ENCODE measurements at regions not wholly inside any gene's neighbourhood (a gene's known extent, or its start where the extent isn't known, plus 50 kb on each side); places are given as distances from the start of the nearest gene placed in this dataset.

DNA sequence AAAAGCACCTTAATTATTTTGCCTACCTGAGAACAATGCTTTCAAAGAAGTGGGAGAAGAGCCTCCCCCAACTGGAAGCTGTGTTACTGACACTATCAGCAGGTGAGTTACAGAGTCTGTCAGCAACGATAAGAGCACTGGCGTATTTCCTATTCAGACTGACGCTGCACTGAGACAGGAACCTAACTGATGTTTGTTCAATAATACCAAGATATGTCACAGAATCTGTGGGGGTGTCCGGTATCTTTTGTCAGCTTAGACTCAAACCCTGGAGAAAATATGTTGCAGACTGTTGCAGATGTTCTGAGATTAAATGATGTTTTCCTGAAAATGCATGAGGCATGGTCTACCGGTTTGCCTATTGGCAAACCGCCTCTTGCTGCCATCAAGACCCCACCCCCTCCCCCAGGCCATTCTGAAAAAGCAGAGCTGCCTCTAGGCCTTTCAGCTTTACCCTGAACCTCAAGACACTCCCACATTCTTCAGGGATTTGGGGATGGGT, 115.2 kb upstream of the KIT start:
- H3K27ac Mint-ChIP-seq: peak overlapping the region; percentile 34

DNA sequence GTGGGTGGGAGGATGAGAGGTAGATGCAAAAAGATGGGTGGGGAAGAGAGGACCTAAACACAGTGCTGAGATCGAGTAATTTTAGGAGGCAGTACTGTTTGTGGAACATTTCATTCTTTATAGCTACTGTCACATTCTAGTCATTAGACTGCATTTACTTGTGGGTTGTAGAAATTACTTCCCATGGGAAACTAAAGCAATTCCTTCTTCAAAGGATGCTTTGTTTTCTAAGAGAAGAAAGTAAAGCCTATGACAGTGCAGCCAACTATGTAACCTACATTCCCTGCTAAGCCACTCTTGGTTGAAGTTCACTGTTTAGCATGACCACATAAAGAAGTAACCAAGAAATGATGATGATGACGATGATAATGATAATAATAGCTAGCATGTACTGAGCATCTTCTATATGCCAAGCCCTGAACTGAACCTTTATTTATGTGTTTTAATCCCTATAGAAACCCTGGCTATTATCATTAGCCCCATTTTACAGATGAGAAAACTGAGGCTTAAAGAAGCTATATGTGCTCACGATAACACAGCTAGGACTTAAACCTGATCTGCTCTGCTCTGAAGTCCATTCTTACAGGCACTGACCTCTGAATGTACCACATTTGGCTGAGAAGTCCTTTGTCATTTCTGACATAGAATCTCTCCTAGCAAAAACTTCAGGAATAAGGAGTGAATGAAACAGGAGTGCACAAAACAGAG, 114.5 kb upstream of the KIT start:
- Histone ChIP-seq H3K36me3 (ENCODE audit: control insufficient read depth, insufficient read depth, low read length) (no peaks in the 10 kb centered on the region), H3K4me1 (ENCODE audit: control insufficient read depth, insufficient read depth, low read length) (peaks cover 22% of the 10 kb centered on the region), H3K9ac (ENCODE audit: extremely low read depth, low read length, poor library complexity, severe bottlenecking) (no peak overlapping the region), H3K4me3 (ENCODE audit: low read length) (no peak overlapping the region), H3K27ac (ENCODE audit: low read depth, low read length) (no peak overlapping the region), H3K9me3 (ENCODE audit: control insufficient read depth, low read length) (no peaks in the 10 kb centered on the region), H3K27me3 (ENCODE audit: control insufficient read depth, insufficient read depth, low read length, poor library complexity, severe bottlenecking) (no peaks in the 10 kb centered on the region)
- TF ChIP-seq, protein P1, sequence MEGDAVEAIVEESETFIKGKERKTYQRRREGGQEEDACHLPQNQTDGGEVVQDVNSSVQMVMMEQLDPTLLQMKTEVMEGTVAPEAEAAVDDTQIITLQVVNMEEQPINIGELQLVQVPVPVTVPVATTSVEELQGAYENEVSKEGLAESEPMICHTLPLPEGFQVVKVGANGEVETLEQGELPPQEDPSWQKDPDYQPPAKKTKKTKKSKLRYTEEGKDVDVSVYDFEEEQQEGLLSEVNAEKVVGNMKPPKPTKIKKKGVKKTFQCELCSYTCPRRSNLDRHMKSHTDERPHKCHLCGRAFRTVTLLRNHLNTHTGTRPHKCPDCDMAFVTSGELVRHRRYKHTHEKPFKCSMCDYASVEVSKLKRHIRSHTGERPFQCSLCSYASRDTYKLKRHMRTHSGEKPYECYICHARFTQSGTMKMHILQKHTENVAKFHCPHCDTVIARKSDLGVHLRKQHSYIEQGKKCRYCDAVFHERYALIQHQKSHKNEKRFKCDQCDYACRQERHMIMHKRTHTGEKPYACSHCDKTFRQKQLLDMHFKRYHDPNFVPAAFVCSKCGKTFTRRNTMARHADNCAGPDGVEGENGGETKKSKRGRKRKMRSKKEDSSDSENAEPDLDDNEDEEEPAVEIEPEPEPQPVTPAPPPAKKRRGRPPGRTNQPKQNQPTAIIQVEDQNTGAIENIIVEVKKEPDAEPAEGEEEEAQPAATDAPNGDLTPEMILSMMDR (conservative IDR thresholded peaks at IDR 0.05): no peak
- peaks cover 57% of the 10 kb centered on the region for H3K4me1 Mint-ChIP-seq
- no peak for DNase-seq
- no peaks in the 10 kb centered on the region for H3K9me3 Mint-ChIP-seq
- peaks cover 5% of the 10 kb centered on the region for H3K27me3 Mint-ChIP-seq (ENCODE audit: insufficient read depth)
- 91% methylated on average over 3 of the region's 3 CpGs; no CpG with 5 or more reads in 1 of the 2 experiments for WGBS, 2 experiments (ENCODE audit: insufficient coverage in 1 of 2, insufficient read length in 1 of 2)
- H3K27ac Mint-ChIP-seq: no peak overlapping the region
- H3K4me3 Mint-ChIP-seq: no peak overlapping the region
- no peaks in the 10 kb centered on the region for H3K36me3 Mint-ChIP-seq (ENCODE audit: low read depth)

More for the DNA sequence above, 115.2 kb upstream of the KIT start:
- H3K9me3 ChIP-seq (ENCODE audit: control insufficient read depth, low read length): no peaks in the 10 kb centered on the region
- peak overlapping the region; percentile 31 for H3K4me3 ChIP-seq (ENCODE audit: low read length)
- DNase-seq: no peak
- WGBS, 2 experiments (ENCODE audit: insufficient coverage in 1 of 2, insufficient read length in 1 of 2): 50 to 51% methylated on average over 3 to 6 of the region's 6 CpGs
- Mint-ChIP-seq H3K36me3 (ENCODE audit: low read depth) (no peaks in the 10 kb centered on the region), H3K4me1 (peaks cover 50% of the 10 kb centered on the region), H3K27me3 (ENCODE audit: insufficient read depth) (peaks cover 5% of the 10 kb centered on the region), H3K9me3 (no peaks in the 10 kb centered on the region), H3K4me3 (peak overlapping the region; percentile 2)
- TF ChIP-seq, protein P1 (conservative IDR thresholded peaks at IDR 0.05): no peak
- H3K27me3 ChIP-seq (ENCODE audit: control insufficient read depth, insufficient read depth, low read length, poor library complexity, severe bottlenecking): no peaks in the 10 kb centered on the region
- peaks cover 15% of the 10 kb centered on the region for H3K4me1 ChIP-seq (ENCODE audit: control insufficient read depth, insufficient read depth, low read length)
- H3K36me3 ChIP-seq (ENCODE audit: control insufficient read depth, insufficient read depth, low read length): no peaks in the 10 kb centered on the region
- H3K27ac ChIP-seq (ENCODE audit: low read depth, low read length): no peak overlapping the region
- H3K9ac ChIP-seq (ENCODE audit: extremely low read depth, low read length, poor library complexity, severe bottlenecking): no peak overlapping the region

DNA sequence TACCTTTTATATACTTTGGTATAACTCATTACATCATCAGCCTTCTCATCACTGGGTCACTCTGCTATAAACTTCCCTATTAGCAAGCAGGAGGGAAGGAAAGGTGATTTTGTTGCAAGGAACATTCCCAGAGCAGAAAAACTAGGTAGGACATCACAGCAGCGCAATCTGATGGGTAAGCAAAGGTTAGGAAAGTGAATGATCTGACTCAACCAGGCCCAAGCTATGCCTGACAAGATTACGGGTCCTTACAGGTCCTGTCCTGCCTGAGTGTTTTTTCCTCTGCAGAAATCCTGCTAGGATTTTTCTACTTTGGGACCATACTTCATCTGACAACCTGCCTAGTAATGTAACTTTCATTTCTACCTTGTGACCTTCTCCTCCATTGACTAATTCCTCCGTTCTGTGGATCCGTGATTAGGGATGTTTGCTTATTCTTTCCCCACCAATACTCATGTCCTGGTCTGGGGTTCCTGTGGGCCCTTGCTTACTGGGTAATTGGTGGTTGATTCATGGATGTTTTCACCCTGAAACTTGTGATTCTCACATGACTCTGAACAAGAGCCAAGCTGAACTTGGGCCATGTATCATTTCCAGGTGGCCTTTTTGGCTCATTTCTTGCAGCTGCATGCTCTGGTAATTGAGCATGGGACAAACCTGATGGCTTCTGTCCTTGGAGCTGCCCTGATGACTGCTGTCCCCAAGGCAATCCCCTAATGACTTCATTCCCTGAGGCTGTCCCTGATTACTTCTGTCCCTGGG, 111.9 kb upstream of the KIT start:
- H3K4me1 Mint-ChIP-seq: peaks cover 65% of the 10 kb centered on the region

More for the DNA sequence above, 111.9 kb upstream of the KIT start:
- H3K9ac ChIP-seq (ENCODE audit: extremely low read depth, low read length, poor library complexity, severe bottlenecking): no peak overlapping the region
- TF ChIP-seq, protein P1 (conservative IDR thresholded peaks at IDR 0.05): no peak
- Mint-ChIP-seq H3K9me3 (no peaks in the 10 kb centered on the region), H3K27me3 (ENCODE audit: insufficient read depth) (no peaks in the 10 kb centered on the region), H3K27ac (no peak overlapping the region), H3K4me3 (no peak overlapping the region), H3K36me3 (ENCODE audit: low read depth) (no peaks in the 10 kb centered on the region)
- H3K27ac ChIP-seq (ENCODE audit: low read depth, low read length): no peak overlapping the region
- H3K9me3 ChIP-seq (ENCODE audit: control insufficient read depth, low read length): no peaks in the 10 kb centered on the region
- peaks cover 31% of the 10 kb centered on the region for H3K4me1 ChIP-seq (ENCODE audit: control insufficient read depth, insufficient read depth, low read length)
- WGBS, 2 experiments (ENCODE audit: insufficient coverage in 1 of 2, insufficient read length in 1 of 2): 98 to 99% methylated on average over 4 of the region's 4 CpGs
- no peaks in the 10 kb centered on the region for H3K36me3 ChIP-seq (ENCODE audit: control insufficient read depth, insufficient read depth, low read length)
- no peaks in the 10 kb centered on the region for H3K27me3 ChIP-seq (ENCODE audit: control insufficient read depth, insufficient read depth, low read length, poor library complexity, severe bottlenecking)
- DNase-seq: no peak
- no peak overlapping the region for H3K4me3 ChIP-seq (ENCODE audit: low read length)

All from endodermal cell (in vitro differentiated cells).